HG03565 (cell line): ENCODE measurements at regions not wholly inside any gene's neighbourhood (a gene's known extent, or its start where the extent isn't known, plus 50 kb on each side); places are given as distances from the start of the nearest gene placed in this dataset.

Experiments used
- ATAC-seq: cut with Tn5 transposase; IDR thresholded peaks from one replicate; pipeline ENCODE4 v1.9.1; 2021; ENCODE audit warnings: mild to moderate bottlenecking, moderate library complexity; ENCODE audit not compliant: unreplicated experiment

DNA sequence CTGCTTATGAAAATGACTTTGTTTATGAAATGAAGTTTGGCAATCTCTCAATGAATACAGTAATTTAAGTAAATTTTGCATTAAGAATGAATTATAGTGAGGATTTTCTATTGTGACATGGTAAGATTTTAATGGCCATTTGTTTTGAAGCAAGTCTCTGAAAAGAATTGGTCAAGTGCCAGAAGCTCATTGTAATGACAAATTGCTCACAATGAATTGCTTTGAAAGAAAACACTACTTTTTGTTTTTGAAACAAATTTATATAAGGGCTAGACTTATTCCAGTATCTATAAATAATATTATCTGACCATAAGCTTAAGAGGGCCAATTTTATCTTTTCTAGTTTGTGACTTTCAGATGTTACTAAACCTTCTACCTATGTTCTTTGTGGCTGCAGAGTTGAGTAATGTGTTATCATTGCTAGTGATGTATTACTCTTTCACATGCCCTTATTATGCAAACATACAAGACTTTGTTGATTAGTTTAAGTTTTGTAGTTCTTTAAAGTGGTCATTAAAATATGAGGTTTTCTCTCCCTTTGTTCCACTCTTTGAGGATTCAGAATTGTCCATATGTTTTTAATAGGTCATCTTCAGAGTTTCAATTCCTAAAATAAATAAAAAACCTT, 93.0 kb upstream of the ZNF608 start:
- no peak for ATAC-seq

DNA sequence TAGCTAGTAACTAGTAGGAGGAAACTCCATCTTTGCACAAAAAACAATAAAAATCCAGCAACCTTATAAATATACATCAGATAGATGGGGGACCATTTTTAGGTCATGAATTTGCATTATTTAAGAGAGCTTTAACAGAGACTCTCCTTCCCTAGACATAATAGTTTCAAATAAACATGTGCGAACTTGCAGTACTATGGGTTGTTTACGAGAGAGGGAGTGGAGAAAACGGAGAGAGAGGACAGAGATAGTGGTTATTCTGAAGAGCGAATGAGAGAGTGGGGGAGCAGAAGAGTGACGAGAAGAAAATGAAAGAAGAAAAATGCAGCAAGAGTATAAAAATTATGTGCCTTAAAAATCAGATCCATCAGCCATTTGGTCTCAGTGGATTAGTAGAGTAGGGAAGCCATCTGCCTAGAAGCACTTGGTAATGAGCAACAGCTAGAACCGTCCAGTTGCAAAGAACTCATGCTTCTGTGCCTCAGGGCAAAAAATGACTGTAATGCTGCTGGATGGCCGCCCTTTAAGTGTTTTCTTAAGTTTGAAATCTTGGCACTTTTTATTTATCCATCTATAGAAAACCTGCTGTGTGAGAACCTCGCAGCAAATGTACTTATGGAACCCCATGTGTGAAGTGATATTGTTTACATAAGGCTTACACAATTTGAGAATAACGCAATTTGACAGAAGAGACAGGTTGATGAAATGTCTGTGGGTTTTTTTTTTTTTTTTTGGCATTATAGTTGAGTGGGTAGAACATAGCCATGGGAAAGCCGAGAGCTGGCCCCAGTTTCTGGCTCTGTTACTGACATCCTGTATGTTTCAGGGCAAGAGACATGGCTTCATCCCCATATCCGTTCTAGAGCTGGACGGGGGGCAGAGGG, 95.6 kb upstream of the ZNF608 start:
- no peak for ATAC-seq

- no peak for ATAC-seq
These were observed 96.5 kb upstream of the ZNF608 start for GRCh38 chr5:124842725-124843595.

DNA sequence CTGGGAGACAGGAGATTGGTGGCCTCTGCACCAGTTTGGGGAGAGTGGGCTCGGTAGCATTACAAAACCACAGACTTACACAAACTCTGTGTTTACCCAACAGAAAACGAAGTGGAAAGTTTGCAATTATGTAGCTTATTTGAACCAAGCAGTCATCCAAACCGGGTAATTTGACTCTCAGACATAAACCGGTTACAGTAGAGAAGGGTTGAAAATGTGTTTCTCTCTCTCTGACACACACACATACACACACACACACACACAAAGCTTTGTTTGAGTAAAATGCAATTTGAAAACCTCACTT, 97.1 kb upstream of the ZNF608 start:
- no peak for ATAC-seq

GRCh38 chr5:124844371-124844920, 98.0 kb upstream of the ZNF608 start:
- ATAC-seq, result no peak

GRCh38 chr5:124847907-124848306, 101.5 kb upstream of the ZNF608 start:
- ATAC-seq, result no peak

- ATAC-seq, result no peak
These were observed 103.3 kb upstream of the ZNF608 start for GRCh38 chr5:124849774-124850173.

DNA sequence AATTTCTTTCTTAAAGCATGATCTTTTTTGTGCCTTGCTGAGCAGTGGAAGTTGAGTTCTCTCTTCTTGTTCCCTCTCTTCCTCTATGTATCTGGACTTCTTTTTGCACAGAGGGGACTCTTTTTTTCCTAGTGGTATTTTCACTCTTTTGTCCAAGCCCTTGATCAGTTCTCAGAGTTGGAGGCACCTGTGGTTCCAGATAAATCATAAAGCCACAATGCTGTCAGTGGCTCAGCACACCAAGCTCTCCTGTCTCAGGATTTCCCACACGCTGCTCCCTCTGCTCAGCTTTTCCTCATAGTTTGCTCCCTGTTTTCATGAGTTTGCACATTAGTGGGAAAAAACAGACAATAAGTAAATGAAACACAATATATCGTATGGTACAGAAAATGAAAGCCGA, 110.3 kb upstream of the ZNF608 start:
- no peak for ATAC-seq

DNA sequence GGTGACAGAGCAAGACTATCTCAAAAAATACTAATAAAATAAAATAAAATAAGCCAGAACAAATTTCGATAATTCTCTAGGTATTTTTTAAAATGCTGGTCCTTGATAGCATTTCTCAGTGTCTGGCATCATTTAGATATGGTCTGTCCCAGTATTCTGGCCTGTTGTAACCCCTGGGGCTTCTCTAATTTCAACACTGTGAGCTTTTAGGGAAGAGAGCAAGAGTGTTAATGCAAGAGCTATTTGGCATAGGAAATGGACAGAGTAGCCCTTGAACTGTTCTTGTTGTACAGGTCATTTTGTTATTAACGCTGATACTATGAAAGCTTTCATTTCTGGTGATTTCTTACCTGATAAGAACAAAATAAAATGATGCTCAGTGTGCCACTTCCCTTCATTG, 112.2 kb upstream of the ZNF608 start:
- no peak for ATAC-seq

GRCh38 chr5:124859027-124859426, 112.6 kb upstream of the ZNF608 start:
- ATAC-seq, result no peak

DNA sequence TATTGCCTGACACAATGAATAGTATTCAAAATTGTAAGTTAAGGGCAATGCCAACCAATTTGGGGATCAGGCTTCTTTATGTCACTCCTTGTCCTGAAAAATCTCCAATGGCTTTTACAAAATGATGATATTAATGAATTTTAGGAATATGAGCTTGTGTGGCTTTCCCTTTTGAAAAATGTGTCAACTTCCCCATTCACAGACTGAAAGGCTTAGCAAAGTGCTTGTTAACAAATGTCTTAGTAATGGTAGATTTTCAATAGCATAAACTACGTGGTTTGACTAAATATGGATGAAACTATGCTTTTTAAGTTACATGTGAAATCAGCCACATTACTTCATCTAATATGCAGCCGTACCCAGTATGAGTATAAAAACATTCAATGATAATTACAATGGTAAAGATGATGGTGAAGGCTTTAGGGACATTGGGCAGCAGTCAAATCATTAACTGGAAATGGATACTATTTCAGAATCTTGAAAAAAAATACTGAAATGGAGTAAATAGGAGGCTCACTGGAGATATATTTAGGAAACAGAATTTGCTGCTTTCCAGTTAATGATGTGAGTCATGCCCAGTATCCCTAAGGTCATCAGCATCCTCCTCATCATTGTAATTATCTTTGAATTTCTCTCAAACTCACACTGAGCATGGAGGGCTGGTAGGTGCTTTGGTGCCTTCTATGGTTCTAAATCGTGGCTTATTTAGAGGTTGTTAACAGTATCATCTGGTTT, 113.3 kb upstream of the ZNF608 start:
- no peak for ATAC-seq

- ATAC-seq, result no peak
These were observed 113.8 kb upstream of the ZNF608 start for GRCh38 chr5:124860291-124860655.

GRCh38 chr5:124865066-124865465, 118.6 kb upstream of the ZNF608 start:
- no peak for ATAC-seq

GRCh38 chr5:124865603-124866354, 119.3 kb upstream of the ZNF608 start:
- no peak for ATAC-seq

GRCh38 chr5:124866355-124867136, 120.1 kb upstream of the ZNF608 start:
- no peak for ATAC-seq

GRCh38 chr5:124867137-124867704, 120.8 kb upstream of the ZNF608 start:
- ATAC-seq, result no peak

- ATAC-seq, result no peak
These were observed 122.2 kb upstream of the ZNF608 start for GRCh38 chr5:124868676-124869075.

GRCh38 chr5:124869426-124870033, 123.1 kb upstream of the ZNF608 start:
- ATAC-seq, result no peak
